HG02571 (cell line): ENCODE measurements at regions not wholly inside any gene's neighbourhood (a gene's known extent, or its start where the extent isn't known, plus 50 kb on each side); places are given as distances from the start of the nearest gene placed in this dataset.

Experiments
- ATAC-seq: cut with Tn5 transposase; IDR thresholded peaks from one replicate; pipeline ENCODE4 v1.9.1; 2021; ENCODE audit warnings: mild to moderate bottlenecking, moderate library complexity; ENCODE audit not compliant: unreplicated experiment

DNA sequence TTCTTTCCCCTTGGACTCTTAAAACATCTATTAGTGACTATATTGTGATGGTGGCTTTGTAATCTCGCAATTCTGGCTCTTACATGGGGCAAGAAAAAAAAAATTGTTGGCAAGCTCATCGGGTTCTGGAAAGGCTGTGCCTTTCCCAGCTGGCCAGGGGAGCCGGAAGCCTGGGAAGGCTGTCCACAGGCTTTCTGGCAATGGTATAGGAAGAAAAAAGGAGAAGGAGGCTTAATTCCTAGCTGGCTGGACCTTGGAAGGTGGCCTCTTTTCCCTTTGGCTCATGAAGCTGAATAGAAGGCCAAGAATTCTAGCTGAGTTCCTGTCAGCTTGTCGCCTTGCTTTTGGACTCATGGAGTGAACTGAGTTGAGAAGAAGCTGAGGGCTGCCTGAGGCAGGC, 243.5 kb upstream of the SEMA6D start:
- ATAC-seq: no peak

DNA sequence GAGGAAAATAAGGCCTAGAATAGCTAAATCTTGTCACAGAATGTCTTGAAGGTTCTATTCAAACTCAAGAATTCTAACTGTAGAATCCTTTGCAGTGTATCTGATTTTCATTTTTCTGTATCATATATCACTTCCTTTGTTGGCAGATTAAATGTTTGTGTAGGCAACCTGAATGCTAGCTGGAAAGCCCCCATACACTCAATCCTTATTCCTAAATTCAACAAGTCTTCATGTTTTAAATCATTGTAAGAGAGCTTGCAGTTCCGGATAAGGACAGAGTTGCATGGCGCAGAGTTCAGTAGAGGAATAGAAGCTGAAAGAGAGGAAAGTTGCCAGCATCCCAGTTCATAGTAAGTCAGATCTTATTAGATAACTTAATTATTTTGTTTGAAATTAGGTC, 242.0 kb upstream of the SEMA6D start:
- ATAC-seq: no peak

- no peak for ATAC-seq
Measured at GRCh38 chr15:47477341-47477740, 240.0 kb upstream of the SEMA6D start.

DNA sequence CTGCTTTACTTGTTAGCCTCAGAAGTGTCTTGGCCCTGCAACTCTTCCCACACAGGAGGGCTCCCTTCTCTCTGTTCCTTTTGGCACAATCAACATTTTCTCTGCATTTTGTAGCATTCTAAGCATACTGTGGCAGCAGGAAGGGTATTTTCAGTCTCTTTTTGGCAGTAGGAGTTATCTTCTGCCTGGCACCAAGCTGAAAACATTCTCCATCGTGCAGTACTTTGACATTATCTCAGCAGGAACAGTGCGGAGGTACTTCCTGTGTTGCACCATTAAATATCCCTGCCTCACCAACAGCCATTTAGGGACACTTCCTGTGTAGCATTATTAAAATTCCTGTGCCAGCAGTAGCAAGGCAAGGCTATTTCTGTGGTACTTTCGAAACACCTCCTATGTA, 233.2 kb upstream of the SEMA6D start:
- no peak for ATAC-seq

GRCh38 chr15:47484997-47485396, 232.3 kb upstream of the SEMA6D start:
- ATAC-seq: no peak

DNA sequence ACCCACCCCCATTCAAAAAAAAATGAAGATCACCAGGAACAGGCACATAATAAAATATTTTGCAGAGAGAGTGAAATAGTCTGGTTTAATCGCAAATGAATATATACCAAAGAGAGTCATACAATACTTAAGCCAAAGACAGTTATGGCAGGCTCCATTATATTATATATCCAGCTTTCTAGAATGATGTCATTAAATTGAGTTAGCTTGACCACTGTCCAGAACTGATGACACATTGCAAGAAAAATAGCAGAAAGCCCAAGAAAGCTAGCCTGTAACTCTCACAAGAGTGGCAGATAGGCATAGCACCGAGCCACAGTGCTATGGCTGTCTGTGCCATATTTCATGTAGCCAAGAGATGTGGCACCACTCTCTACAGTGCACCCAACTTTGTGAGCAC, 231.9 kb upstream of the SEMA6D start:
- no peak for ATAC-seq

GRCh38 chr15:47486040-47486439, 231.3 kb upstream of the SEMA6D start:
- ATAC-seq: no peak

DNA sequence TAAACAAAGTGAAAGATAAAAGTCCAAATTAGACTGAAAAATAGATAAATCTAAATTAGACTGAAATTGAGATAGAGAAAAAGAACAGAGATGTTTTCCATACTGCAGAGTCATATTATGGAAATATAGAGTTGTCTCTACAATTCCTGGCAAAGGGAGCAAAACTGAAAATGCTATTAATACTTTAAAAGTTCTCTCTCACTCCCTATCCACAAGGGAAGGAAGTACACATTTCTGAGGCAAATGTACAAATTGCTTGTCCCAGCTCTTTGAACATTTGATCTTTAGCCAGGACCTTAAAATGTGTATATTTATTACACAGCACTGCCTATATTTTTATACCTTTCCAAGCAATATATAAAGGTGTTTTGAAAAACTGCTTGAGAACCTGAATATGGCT, 225.1 kb upstream of the SEMA6D start:
- ATAC-seq: no peak

DNA sequence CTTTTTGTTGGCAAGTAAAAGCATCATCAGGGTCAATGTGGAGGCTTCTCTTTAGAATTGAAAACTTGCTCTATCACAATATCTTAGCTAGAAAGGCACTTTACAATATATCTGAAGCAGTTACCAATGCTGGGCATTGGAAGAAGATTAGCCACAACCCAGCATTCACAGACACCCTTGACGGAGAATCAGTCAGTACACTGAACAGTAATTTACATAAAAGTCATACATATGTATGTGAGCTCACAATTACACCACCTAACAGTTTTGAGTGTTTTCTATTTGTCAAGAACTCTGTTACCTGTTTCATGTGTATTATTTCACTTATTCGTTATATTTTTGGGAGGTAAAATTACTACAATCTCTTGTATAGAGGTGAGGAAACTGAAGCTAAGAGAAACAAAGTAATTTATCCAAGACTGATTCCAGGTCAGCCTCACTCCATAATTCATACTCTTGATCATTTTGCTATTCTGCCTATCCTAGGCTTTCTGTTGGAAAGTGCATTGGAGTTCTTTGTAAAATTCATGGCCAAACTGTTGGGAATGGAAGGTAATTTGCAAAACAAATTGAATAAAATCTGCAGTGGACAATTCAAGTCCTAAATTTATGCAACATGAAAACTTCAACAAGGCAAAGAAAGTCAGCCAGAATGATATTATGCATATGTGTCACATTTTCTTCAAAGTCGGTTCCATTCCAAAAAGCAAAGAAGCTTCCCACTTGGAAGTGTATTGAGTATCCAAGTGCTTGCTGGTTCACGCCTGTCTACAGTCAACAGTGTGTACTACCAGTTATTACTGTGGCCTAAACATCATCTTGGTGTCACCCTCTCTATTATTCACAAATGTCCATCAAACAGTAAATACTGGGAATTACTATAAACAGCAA, 223.7 kb upstream of the SEMA6D start:
- ATAC-seq: no peak

DNA sequence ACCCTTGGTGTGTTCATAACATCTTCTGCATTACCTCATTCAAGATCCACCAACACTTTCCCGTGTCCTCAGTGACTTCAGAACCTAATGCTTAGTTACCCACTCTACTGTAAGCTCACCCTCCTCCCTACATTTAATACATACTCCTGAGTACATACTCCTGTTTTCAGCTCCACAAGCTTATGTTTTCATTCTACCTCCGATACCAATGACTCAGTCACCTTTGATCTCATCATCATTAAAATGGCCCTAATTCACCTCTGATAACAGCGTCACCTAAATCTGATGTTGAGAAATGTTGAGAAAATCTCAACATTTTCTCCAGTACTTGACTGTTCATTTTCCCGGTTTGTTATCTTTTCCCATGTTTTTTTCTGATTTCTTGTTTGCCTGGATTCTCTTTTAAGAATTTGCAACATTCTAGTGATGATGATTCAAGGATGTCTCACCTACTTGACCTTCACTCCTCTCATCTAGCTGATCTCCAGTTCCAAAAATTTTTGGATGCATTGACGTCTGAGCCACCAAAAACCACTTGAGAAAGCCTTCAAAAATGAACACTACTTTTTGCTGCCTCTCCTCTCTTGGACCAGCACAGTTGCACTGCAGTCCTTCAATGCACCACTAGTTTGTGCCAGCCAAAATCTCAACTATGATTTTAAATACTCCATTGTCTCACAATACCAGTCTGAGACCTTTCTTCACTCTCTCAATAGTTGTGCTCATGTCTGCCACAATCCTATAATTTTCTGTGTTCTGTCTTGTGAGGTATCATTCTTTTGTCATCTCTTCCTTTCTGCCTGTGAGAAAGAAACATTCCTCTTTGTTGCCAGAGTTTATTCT, 220.7 kb upstream of the SEMA6D start:
- ATAC-seq: no peak

GRCh38 chr15:47500842-47501241, 216.5 kb upstream of the SEMA6D start:
- no peak for ATAC-seq

- no peak for ATAC-seq
Measured at GRCh38 chr15:47502041-47502440, 215.3 kb upstream of the SEMA6D start.

GRCh38 chr15:47503876-47504275, 213.4 kb upstream of the SEMA6D start:
- ATAC-seq: no peak

DNA sequence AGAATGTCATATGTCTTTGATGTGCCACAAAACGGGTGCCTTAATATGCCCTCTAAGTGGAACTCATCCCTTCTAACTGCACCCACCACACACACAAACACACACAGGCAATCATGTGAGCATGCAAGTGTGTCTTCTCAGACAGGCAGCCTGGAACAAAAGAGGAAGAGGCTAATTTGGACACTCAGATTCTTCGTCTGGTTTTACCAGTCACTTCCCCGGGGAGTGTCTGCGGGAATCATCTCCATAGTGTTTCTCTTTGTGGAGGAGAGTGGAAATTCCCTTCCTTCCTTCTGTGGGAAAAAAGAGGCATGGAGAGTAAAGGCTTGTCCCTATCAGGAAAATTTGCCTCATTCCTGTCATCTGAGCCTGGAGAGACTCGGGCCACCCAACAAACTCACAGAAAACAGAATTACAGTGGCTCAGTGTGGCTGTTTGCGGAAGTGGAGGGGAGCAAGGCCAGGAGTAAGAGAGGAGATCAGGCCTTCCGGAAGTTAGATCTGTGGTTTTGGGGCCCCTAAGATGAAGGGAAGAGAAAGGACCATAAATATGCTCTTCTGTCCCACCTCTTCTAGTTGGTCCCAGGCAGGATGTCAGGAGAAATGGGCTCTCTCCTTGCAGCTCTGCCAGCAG, 212.6 kb upstream of the SEMA6D start:
- no peak for ATAC-seq

DNA sequence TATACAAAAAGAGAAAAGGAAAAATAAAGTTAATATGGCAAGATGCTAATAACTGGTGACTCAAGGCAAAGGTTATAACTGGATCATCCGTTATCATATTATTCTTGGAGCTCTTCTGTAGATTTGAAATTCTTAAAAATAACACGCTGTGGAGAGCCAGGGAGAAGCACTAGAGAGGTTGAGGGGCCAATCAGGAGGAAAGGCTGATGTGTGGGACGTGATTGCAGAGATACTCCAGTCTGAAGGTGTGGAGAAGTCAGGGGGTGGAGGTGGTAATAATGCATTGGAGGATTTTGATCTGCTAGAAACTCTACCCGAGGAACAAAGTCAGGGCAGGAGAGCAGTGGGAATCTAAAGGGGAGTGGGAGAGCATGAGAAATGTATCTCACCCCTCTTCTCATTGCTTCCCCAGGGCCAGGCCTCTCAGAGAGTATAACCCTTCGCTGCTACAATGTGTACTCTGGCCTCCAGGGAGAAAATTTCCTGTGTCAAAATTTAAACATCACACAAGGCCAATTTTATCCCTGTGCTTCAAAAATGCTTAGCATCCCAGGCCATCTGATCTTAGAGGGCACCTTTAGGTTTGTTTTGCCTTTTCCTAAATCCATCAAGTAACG, 211.5 kb upstream of the SEMA6D start:
- no peak for ATAC-seq

- ATAC-seq: no peak
Measured at GRCh38 chr15:47506329-47507100, 210.8 kb upstream of the SEMA6D start.

DNA sequence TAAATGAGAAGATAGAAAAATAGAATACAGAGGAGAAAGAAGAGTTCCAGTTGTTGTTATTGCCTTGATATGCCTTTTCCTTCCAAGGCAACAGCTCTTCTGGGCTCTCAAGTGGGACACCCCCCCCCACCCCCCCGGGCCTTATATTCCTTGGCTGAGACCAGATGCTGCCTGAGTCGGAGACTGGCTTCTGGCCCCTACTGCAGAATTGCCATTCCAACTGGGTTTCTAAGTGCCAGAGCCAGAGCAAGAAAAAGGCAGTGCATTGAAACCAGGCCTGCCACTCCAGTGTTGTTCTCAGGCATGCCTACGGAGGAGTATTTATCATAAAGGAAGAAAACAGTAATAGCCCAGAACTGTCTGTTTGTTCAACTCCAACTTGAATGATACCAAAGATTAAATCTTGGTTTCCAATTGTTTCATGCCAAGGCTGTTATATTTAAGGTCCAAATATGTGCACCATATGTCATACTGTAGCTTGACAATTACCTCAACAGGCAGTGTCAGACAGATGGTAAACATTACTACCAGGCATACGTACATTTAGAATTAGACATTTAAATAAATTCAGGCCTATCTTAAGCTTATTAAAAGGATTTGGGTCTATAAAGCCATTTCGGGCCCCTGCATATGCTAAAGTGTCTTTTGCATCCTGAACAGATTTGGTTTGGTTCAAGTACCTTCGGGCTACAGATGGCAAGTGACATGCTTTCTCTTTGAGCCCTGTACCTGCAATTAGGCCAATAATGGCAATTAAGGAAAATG, 209.9 kb upstream of the SEMA6D start:
- no peak for ATAC-seq

DNA sequence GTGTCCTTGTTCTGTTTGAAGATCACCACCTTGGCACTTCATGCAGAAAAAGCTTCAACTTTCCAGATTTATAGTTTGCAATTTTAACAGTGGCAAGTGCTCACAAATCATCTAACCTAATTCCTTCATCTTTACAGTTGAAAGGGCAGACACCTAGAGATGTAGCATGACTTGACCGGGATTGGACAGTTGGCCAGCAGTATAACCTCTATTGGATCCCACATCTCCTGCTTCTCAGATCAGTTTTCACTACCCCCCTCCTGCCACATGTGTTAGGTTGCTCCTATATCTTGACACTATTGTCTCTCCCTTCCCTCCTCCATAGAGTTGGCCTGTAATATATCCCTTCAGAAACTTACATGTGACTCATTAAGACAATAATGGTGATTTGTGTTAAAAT, 206.0 kb upstream of the SEMA6D start:
- no peak for ATAC-seq

DNA sequence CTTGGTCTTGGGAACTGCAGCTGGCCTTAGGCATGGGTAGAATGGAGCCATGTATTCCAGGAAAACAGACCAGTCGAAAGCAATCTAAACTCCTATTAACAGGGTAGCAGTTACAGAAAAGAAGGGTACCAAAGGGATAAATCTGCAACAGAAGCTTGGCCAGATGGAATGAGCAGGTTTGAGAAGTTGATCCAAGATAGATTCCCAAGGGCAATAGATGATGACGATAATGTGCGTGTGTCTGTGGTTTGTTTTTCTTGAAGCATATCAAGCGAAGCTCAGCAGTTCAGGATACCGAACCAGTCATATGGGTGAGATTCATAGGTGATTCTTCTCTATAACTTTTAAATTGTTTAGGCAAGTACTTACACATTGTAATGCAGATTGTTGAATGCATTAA, 203.8 kb upstream of the SEMA6D start:
- ATAC-seq: no peak

- no peak for ATAC-seq
Measured at GRCh38 chr15:47514200-47514652, 203.1 kb upstream of the SEMA6D start.
